ENCODE measurements at regions not wholly inside any gene's neighbourhood (a gene's known extent, or its start where the extent isn't known, plus 50 kb on each side); places are given as distances from the start of the nearest gene placed in this dataset.

DNA sequence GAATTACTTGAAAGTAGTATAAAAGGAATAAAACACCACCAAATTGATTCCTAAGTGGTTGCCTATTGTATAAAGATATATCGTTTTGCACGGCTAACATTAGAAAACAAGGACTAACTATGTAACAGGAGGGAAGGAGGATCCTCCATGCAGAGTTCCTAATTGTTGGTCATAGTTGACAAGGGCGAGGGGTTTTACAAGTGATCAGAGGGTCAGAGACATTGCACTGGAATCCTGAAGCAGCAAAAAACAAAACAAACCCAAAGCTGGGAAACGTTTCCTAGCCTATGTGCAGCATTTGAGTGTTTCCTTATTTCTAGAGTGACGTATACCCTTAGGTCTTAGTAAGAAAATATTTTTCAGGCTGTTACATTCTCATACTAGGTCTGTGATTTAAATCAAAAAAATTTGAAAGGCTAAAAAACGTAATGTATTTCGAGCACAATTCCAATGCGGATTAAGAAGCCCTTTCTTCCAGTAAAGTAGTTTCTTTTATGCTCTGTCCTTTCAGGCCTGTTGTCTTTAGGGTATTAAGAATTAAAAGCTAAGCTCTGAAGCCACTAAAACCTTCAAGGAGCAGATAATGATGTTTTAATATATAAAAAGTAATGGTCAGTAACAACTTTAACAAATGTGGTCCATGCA is 373.8 kb upstream of the MMS22L start:
- TF ChIP-seq, protein P1, sequence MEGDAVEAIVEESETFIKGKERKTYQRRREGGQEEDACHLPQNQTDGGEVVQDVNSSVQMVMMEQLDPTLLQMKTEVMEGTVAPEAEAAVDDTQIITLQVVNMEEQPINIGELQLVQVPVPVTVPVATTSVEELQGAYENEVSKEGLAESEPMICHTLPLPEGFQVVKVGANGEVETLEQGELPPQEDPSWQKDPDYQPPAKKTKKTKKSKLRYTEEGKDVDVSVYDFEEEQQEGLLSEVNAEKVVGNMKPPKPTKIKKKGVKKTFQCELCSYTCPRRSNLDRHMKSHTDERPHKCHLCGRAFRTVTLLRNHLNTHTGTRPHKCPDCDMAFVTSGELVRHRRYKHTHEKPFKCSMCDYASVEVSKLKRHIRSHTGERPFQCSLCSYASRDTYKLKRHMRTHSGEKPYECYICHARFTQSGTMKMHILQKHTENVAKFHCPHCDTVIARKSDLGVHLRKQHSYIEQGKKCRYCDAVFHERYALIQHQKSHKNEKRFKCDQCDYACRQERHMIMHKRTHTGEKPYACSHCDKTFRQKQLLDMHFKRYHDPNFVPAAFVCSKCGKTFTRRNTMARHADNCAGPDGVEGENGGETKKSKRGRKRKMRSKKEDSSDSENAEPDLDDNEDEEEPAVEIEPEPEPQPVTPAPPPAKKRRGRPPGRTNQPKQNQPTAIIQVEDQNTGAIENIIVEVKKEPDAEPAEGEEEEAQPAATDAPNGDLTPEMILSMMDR (IDR thresholded peaks at IDR 0.05), result no peak
- Histone ChIP-seq H3K36me3 (no peaks in the 10 kb centered on the region), H3K4me1 (no peaks in the 10 kb centered on the region), H3K4me3 (no peak overlapping the region), H3K27ac (no peak overlapping the region), H3K27me3 (ENCODE audit: low read depth) (no peaks in the 10 kb centered on the region), H3K9me3 (no peaks in the 10 kb centered on the region)
- intact Hi-C loops (cut with DNase I), result no loop called here
- ATAC-seq (no peak), DNase-seq (no peak)

DNA sequence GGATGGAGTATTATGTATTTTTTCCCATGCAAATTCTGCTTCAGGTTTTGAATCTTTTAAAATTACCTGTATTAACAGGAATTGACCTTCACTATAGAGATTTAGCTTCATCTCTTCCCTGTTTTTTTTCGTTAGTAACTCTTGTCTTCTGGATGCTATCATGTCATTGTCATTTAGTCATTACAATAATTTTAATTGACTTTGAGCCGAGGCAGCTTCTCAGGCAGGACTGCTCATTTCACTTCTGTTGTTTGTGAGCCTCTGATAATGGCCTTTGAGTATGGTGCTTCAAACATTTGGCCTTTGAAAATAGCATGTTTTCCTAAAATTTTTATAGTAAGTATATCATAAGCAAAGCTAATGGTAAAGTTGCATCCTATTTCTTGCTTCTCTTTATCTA is 375.1 kb upstream of the MMS22L start:
- H3K4me1 ChIP-seq, result no peaks in the 10 kb centered on the region
- ATAC-seq (no peak), DNase-seq (no peak)
- H3K27ac ChIP-seq, result no peak overlapping the region
- intact Hi-C loops (cut with DNase I), result no loop called here
- H3K4me3 ChIP-seq, result no peak overlapping the region
- no peaks in the 10 kb centered on the region for H3K36me3 ChIP-seq
- TF ChIP-seq, protein P1 (IDR thresholded peaks at IDR 0.05), result no peak
- no peaks in the 10 kb centered on the region for H3K9me3 ChIP-seq
- H3K27me3 ChIP-seq (ENCODE audit: low read depth), result no peaks in the 10 kb centered on the region

DNA sequence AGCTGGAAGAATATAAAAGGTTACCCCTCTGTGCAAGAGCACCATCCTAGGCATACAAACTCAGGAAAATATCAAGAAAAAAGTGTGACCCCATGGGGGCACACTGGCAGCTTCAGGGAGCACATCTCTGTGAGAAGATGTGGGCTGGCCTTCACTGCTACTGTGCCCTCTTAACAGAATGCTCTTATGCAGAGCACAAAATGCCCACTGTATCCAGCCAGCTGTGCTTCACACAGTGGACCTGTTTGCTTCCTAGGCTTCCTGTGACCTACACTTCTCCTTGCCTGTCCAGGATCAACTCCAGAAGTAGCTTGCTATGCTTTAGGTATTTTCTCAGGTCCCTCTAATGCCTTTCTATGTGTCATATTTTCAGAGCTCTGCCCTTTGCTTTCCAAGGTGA is 380.2 kb upstream of the MMS22L start:
- TF ChIP-seq, protein P1 (IDR thresholded peaks at IDR 0.05), result no peak
- no peak for DNase-seq
- H3K4me3 ChIP-seq, result no peak overlapping the region
- no peaks in the 10 kb centered on the region for H3K27me3 ChIP-seq (ENCODE audit: low read depth)
- H3K36me3 ChIP-seq, result no peaks in the 10 kb centered on the region
- ATAC-seq, result no peak
- H3K9me3 ChIP-seq, result no peaks in the 10 kb centered on the region
- H3K27ac ChIP-seq, result no peak overlapping the region
- no peaks in the 10 kb centered on the region for H3K4me1 ChIP-seq
- intact Hi-C loops (cut with DNase I), result no loop called here

DNA sequence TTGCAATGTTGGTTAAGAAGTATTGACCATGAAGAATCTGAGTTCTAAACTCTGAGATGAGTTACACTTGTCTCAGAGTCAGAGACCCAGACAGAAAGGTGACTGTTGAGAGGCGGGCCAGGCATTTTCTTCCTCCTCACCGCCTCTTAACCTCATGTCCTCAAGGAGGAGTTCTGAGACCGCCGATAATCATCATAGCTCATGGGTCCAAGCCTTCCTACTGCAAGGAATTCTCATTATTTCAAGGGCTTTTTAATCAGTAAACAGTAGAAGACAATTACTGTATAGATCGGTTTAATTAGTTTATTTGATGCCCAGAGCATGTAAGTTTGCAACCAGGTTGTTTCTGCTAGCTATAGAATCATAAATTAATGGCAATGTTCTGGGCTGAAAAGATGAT is 382.4 kb upstream of the MMS22L start:
- intact Hi-C loops (cut with DNase I), result no loop called here
- Histone ChIP-seq H3K9me3 (no peaks in the 10 kb centered on the region), H3K27ac (no peak overlapping the region), H3K4me3 (no peak overlapping the region), H3K27me3 (ENCODE audit: low read depth) (no peaks in the 10 kb centered on the region), H3K36me3 (no peaks in the 10 kb centered on the region), H3K4me1 (no peaks in the 10 kb centered on the region)
- ATAC-seq (no peak), DNase-seq (no peak)
- TF ChIP-seq, protein P1 (IDR thresholded peaks at IDR 0.05), result no peak

DNA sequence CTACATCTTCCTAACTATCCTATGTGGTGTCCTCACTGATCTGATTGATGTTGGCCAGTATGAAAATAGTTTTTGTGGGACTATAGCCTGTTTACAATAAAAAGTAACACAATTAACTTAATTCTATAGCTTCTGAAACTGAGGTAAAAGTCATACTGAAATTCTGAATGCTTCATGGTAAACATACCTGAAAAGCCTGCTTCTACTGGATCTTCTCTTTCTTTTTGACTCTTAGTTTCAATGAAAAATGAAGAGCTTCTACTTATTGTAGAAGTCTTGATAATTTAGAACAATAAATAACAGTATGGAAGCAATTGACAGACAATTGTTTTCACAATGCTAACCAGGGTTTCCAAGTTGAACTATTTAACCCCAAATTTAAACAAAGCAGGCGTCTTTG is 383.9 kb upstream of the MMS22L start:
- intact Hi-C loops (cut with DNase I), result no loop called here
- H3K27me3 ChIP-seq (ENCODE audit: low read depth), result no peaks in the 10 kb centered on the region
- no peak overlapping the region for H3K4me3 ChIP-seq
- H3K4me1 ChIP-seq, result no peaks in the 10 kb centered on the region
- H3K27ac ChIP-seq, result no peak overlapping the region
- DNase-seq (no peak), ATAC-seq (no peak)
- H3K36me3 ChIP-seq, result no peaks in the 10 kb centered on the region
- TF ChIP-seq, protein P1 (IDR thresholded peaks at IDR 0.05), result no peak
- no peaks in the 10 kb centered on the region for H3K9me3 ChIP-seq
